ENCODE measurements at regions not wholly inside any gene's neighbourhood (a gene's known extent, or its start where the extent isn't known, plus 50 kb on each side); places are given as distances from the start of the nearest gene placed in this dataset.

DNA sequence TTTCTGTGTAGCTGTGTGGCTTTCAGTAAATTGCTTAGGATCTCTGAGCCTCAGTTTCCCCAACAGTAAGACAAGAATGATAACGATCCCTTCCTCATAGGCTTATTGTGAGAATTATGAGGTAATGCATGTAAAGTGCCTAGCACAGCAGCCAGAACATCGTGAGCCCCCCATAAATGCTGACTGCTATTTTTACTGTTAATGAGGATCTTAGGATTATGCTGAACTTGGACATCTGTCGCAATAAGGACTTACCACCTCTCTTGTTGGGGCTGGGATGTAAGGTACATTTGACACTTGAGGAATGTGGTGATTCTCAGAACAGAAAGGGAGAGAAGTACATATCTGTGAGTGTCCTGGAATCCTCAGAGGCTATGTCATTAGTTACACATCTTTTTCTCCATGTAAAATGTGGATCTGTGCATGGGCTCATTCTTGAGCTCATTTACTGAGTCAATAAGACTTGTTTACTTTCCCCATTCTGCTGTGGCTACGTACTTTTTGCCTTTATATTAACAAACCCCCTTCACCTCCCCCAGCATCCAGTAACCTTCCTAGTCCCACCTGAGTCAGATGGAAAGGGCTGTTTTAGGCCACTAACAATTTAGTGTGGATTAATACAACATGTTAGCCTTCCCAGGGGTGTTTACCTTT, 64.4 kb upstream of the PLEKHG1 start:
- no peak for DNase-seq (ENCODE audit: low spot score in 2 of 2, unreplicated experiment in 2 of 2)
- Mint-ChIP-seq H3K9me3 (peaks cover 18% of the 10 kb centered on the region), H3K4me1 (peaks cover 28% of the 10 kb centered on the region), H3K27ac (no peak overlapping the region), H3K4me3 (no peak overlapping the region), H3K36me3 (peaks cover 4% of the 10 kb centered on the region), H3K27me3 (ENCODE audit: low read depth) (no peaks in the 10 kb centered on the region)
- TF ChIP-seq, protein P1, sequence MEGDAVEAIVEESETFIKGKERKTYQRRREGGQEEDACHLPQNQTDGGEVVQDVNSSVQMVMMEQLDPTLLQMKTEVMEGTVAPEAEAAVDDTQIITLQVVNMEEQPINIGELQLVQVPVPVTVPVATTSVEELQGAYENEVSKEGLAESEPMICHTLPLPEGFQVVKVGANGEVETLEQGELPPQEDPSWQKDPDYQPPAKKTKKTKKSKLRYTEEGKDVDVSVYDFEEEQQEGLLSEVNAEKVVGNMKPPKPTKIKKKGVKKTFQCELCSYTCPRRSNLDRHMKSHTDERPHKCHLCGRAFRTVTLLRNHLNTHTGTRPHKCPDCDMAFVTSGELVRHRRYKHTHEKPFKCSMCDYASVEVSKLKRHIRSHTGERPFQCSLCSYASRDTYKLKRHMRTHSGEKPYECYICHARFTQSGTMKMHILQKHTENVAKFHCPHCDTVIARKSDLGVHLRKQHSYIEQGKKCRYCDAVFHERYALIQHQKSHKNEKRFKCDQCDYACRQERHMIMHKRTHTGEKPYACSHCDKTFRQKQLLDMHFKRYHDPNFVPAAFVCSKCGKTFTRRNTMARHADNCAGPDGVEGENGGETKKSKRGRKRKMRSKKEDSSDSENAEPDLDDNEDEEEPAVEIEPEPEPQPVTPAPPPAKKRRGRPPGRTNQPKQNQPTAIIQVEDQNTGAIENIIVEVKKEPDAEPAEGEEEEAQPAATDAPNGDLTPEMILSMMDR (IDR thresholded peaks at IDR 0.05; ENCODE audit: unreplicated experiment): no peak

DNA sequence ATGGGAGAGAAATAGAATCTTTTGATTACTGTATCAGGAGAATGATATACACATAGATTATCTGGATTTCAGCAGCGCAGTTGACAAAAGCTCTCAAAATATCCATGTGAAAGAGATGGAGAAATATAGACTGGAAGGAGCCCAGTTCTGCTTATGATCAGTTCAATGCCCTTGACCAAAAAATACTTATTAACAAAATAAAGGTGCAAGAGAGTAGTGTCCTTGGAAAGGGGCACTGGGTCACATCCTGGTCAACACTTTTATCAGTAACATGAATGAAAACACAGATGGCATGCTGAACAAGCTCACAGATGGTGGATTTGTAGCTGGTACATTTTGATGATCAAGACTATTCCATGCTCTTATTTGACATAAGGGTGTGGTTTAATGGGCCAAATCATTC, 63.9 kb upstream of the PLEKHG1 start:
- Mint-ChIP-seq H3K27ac (no peak overlapping the region), H3K4me1 (peaks cover 26% of the 10 kb centered on the region), H3K36me3 (peaks cover 4% of the 10 kb centered on the region)

DNA sequence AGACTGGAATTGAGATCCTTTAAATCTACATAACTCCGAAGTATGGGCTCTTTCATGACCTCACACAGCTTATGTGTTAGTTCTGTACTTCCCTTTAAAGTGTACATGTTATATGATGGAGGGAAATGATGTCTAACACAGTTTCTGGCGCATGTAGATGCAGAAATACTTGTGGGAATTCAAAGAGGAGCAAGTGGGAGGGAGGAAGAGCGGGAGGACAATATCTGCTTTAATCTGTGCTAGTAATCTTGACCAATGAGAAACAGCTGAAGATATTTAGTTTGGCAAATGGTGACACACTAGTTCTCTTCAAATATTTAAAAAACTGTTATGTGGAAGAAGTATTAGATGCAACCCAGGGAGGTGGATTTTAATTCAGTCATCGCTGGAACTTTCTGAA, 62.9 kb upstream of the PLEKHG1 start:
- Mint-ChIP-seq H3K36me3 (peaks cover 4% of the 10 kb centered on the region), H3K27ac (no peak overlapping the region), H3K27me3 (ENCODE audit: low read depth) (no peaks in the 10 kb centered on the region), H3K4me1 (peaks cover 30% of the 10 kb centered on the region), H3K9me3 (peaks cover 18% of the 10 kb centered on the region), H3K4me3 (no peak overlapping the region)
- TF ChIP-seq, protein P1 (IDR thresholded peaks at IDR 0.05; ENCODE audit: unreplicated experiment): no peak
- no peak for DNase-seq (ENCODE audit: low spot score in 2 of 2, unreplicated experiment in 2 of 2)

More for the DNA sequence above, 63.9 kb upstream of the PLEKHG1 start:
- Mint-ChIP-seq H3K4me3 (no peak overlapping the region), H3K9me3 (peaks cover 18% of the 10 kb centered on the region), H3K27me3 (ENCODE audit: low read depth) (no peaks in the 10 kb centered on the region)
- no peak for DNase-seq (ENCODE audit: low spot score in 2 of 2, unreplicated experiment in 2 of 2)
- TF ChIP-seq, protein P1 (IDR thresholded peaks at IDR 0.05; ENCODE audit: unreplicated experiment): no peak

DNA sequence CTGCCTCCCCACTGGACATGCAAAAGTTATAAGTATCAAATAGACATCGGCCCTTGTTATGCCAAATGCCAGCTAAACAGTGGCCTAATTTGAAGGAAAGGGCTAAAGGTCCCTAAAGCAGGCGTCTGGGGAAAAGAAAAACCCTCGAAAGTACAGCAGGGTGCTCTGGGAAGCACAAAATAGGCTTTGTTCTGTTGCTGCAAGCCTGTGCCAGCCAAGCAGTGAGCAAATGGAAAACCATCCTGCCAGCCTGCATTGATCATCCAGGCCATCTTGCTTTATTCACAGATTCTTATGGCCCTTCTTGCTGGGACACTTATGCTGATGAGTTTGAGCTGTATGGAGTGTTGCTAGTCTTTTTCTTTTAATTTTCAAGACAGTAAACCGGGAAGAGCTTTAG, 62.2 kb upstream of the PLEKHG1 start:
- TF ChIP-seq, protein P1 (IDR thresholded peaks at IDR 0.05; ENCODE audit: unreplicated experiment): no peak
- peaks cover 18% of the 10 kb centered on the region for H3K9me3 Mint-ChIP-seq
- no peak overlapping the region for H3K27ac Mint-ChIP-seq

DNA sequence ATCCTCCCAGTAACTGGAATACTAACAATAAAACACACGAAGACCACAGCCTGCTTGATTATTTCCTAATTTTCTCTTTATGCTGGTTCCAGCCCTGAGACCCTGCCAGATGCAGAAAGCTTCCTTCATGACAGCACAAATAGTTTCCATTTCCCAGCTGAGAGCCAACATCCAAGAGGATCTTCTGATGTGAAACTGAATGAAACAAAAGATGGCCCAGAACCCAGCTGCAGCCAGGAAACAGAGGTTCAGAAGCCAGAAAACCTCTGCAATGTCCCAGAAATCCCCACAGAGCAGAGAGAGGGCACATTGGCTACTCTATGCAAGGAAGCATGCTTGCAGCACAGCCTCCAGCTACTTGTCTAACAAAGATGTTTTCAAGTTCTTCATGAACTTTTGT, 61.8 kb upstream of the PLEKHG1 start:
- Mint-ChIP-seq H3K4me3 (no peak overlapping the region), H3K27ac (no peak overlapping the region), H3K36me3 (peaks cover 4% of the 10 kb centered on the region), H3K4me1 (peaks cover 33% of the 10 kb centered on the region), H3K9me3 (peaks cover 18% of the 10 kb centered on the region), H3K27me3 (ENCODE audit: low read depth) (no peaks in the 10 kb centered on the region)
- TF ChIP-seq, protein P1 (IDR thresholded peaks at IDR 0.05; ENCODE audit: unreplicated experiment): no peak
- no peak for DNase-seq (ENCODE audit: low spot score in 2 of 2, unreplicated experiment in 2 of 2)

More for the DNA sequence above, 62.2 kb upstream of the PLEKHG1 start:
- no peak for DNase-seq (ENCODE audit: low spot score in 2 of 2, unreplicated experiment in 2 of 2)
- no peaks in the 10 kb centered on the region for H3K27me3 Mint-ChIP-seq (ENCODE audit: low read depth)
- peaks cover 33% of the 10 kb centered on the region for H3K4me1 Mint-ChIP-seq
- H3K4me3 Mint-ChIP-seq: no peak overlapping the region
- peaks cover 4% of the 10 kb centered on the region for H3K36me3 Mint-ChIP-seq

Data from mesothelial cell of epicardium (in vitro differentiated cells).